Mucosa of descending colon (tissue), 3 donors: ENCODE measurements at regions not wholly inside any gene's neighbourhood (a gene's known extent, or its start where the extent isn't known, plus 50 kb on each side); places are given as distances from the start of the nearest gene placed in this dataset.

Source experiments
- ATAC-seq: fragments of 200-7000 bp; cut with Tn5 transposase; one replicate; pipeline ENCODE4 v1.9.1; 2020; ENCODE audit warnings: mild to moderate bottlenecking, moderate library complexity
- DNase-seq, 3 donors: peaks; one replicate each; pipeline ENCODE4 v3.0.0-alpha.2; 2020
- H3K36me3 ChIP-seq: fragments of 200-600 bp; one replicate; pipeline ENCODE4 v1.8.0; 2021; ENCODE audit warnings: low read depth, mild to moderate bottlenecking
- H3K4me1 ChIP-seq: fragments of 200-600 bp; one replicate; pipeline ENCODE4 v1.8.0; 2021; ENCODE audit warnings: low read depth, mild to moderate bottlenecking
- H3K4me3 ChIP-seq: fragments of 200-600 bp; one replicate; pipeline ENCODE4 v1.8.0; 2021; ENCODE audit warnings: mild to moderate bottlenecking
- H3K9me3 ChIP-seq: fragments of 200-600 bp; one replicate; pipeline ENCODE4 v1.8.0; 2021; ENCODE audit warnings: mild to moderate bottlenecking
- intact Hi-C, 2 donors: fragments of 100-400 bp; cut with DNase I in 1 of 2; cut with micrococcal nuclease in 1 of 2; formaldehyde crosslinking; loops; one replicate each; pipeline versions ENCODE4 v1.11.0 to v1.11.1; 2022; cut with DNase I, micrococcal nuclease
- TF ChIP-seq, protein P1 (sequence below): fragments of 200-600 bp; IDR thresholded peaks from one replicate; pipeline ENCODE4 v1.8.0; 2022; ENCODE audit warnings: antibody characterized with exemption, mild to moderate bottlenecking
- donor health status: DM: no; HTN: no; CAD: no; lungs with moderate emphysema.
- donor health status: DM: no; HTN: no; CAD: no.
- donor health status: DM: no; HTN: yes; CAD: no.

DNA sequence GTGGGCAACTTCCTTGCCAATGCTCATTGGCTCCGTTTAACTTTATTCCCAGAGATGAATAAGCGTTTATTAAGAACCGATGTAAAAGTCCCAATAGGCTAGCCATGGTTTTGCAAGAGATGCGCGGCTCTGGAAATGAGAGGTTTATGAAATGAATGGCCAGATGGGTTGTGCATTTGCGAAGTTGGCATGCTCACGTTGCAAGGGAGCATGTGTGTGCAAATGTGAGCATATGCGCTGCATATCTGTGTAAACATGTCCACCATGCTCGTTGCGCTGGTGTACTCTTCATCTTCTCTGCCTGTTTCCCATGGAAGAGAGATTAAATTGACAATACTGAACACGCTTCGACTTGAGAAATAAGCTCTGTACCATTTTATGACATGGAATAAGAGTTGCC is 848.6 kb upstream of the RBFOX1 start:
- no peak for ATAC-seq
- TF ChIP-seq, protein P1, sequence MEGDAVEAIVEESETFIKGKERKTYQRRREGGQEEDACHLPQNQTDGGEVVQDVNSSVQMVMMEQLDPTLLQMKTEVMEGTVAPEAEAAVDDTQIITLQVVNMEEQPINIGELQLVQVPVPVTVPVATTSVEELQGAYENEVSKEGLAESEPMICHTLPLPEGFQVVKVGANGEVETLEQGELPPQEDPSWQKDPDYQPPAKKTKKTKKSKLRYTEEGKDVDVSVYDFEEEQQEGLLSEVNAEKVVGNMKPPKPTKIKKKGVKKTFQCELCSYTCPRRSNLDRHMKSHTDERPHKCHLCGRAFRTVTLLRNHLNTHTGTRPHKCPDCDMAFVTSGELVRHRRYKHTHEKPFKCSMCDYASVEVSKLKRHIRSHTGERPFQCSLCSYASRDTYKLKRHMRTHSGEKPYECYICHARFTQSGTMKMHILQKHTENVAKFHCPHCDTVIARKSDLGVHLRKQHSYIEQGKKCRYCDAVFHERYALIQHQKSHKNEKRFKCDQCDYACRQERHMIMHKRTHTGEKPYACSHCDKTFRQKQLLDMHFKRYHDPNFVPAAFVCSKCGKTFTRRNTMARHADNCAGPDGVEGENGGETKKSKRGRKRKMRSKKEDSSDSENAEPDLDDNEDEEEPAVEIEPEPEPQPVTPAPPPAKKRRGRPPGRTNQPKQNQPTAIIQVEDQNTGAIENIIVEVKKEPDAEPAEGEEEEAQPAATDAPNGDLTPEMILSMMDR = no peak
- intact Hi-C loops = loop anchor here in 1 of 2 donors (10.0 kb wide), 1 partner anchor 61 kb away; no protein-coding TSS in a partner anchor
- H3K4me3 ChIP-seq = no peak overlapping the region
- no peaks in the 10 kb centered on the region for H3K4me1 ChIP-seq
- DNase-seq = no peak
- H3K9me3 ChIP-seq = no peaks in the 10 kb centered on the region
- no peaks in the 10 kb centered on the region for H3K36me3 ChIP-seq

DNA sequence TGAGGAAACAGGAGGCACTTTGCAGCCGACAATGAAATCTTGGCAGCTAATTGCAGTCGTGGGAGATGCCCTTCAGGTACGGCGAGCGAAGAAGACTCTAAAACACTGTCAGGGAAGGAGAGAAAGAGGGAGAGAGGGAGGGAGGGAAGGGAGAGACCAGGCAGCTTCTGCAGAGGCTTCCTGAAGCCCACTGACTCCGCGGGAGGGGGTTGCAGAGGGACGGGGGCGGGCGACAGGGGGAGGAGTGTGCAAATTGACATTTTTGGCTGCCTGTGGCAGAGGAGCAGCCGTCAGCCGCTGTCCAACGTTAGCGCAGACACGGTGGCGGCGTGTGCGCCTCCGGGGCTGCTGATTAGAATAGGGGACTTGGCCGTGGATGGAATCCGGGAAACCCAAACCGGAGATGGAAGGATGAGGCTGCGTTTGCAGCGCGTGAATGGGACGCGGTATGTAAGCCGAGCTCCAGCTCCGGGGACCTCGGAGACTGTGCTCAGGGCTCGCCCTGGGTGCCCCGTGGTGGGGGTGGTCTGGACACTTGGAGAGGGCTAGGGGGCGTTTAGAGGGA is 849.1 kb upstream of the RBFOX1 start:
- ATAC-seq (peak; percentile 15), DNase-seq (no peak)
- TF ChIP-seq, protein P1 = no peak
- Histone ChIP-seq H3K36me3 (no peaks in the 10 kb centered on the region), H3K9me3 (no peaks in the 10 kb centered on the region), H3K4me1 (no peaks in the 10 kb centered on the region), H3K4me3 (no peak overlapping the region)
- intact Hi-C loops = loop anchor here in 1 of 2 donors (10.0 kb wide), 1 partner anchor 61 kb away; no protein-coding TSS in a partner anchor

DNA sequence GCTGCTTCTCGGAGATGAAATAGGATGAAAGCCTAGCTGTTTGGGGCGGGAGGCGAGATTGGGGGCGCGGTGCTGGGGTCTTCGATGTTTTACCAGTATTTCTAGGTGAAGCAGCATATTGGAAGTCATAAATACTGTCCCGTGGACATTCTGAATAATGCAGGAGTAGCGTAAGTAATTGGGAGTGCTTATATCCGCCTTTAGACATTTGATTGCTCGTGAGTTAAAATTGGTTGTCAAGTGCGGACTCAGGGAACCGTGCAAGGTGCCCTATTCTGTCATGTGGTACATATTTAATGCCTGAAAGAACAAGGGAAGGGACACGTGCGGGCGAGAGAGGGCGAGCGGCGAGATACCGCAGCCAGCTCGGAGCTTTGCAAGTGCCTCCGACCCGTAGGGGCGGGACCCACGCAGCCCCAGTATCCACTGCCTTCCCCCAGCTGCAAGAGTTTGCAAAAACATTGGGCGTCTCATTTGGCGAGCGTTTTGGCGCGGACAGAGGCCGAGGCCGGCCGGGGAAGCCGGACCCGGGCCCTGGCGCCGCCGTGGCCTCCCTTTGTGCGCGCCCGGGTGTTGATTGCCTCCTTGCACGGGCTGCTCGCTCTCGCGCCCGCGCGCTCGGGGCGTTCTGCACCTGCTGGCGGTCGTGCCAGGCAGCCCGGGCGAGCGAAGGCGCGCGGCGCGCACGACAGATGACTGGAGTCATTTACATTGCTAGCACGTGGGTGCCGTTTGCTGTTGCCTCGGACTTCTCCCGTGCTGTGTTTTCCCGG is 849.8 kb upstream of the RBFOX1 start:
- intact Hi-C loops = loop anchor here in 1 of 2 donors (10.0 kb wide), 1 partner anchor 62 kb away; no protein-coding TSS in a partner anchor
- Histone ChIP-seq H3K36me3 (no peaks in the 10 kb centered on the region), H3K4me3 (no peak overlapping the region), H3K4me1 (no peaks in the 10 kb centered on the region), H3K9me3 (no peaks in the 10 kb centered on the region)
- peak; percentile 7 to 36 (median 28) for DNase-seq
- TF ChIP-seq, protein P1 = no peak
- ATAC-seq = peak; percentile 58

DNA sequence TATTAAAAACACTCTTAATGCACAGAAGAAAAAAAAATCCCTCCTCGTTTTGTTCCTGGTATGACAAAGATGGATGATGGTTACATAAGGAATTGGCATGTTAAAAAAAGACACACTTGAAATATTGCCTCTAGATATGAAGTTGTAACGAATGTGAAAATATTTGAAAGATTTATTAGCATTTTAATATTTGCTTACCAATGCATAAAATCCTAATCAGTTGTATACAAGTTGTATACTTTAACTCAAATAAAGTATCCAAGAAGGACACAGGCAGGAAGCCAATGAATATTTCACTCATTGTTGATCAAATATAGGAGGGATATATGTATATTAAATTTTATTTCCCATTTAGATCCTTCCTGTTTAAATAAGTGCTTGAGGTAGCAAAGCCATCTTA is 850.8 kb upstream of the RBFOX1 start:
- Histone ChIP-seq H3K36me3 (no peaks in the 10 kb centered on the region), H3K9me3 (no peaks in the 10 kb centered on the region), H3K4me3 (no peak overlapping the region), H3K4me1 (no peaks in the 10 kb centered on the region)
- DNase-seq (no peak), ATAC-seq (no peak)
- TF ChIP-seq, protein P1 = no peak
- intact Hi-C loops = loop anchor here in 1 of 2 donors (10.0 kb wide), 1 partner anchor 63 kb away; no protein-coding TSS in a partner anchor

DNA sequence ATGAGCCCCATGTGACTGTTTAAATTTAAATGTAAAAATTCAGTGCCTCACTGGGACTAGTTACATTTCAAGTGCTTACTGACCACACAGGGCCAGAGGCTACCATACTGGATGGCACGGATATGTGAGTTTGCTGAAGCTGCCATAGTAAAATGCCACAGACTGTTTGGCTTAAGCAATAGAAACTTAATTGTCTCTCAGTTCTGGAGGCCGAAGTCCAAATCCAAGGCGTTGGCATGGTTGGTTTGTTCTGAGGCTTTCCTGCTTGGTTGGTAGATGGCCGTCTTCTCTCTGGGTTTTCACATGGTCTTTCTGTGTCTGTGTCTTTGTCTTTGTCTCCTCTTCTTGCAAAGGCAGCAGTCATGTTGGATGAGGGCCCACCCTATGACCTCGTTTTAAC is 878.9 kb upstream of the RBFOX1 start:
- TF ChIP-seq, protein P1 = no peak
- H3K4me1 ChIP-seq = no peaks in the 10 kb centered on the region
- DNase-seq = peak in 1 of 3 donors; percentile 2
- H3K4me3 ChIP-seq = no peak overlapping the region
- H3K9me3 ChIP-seq = no peaks in the 10 kb centered on the region
- no peaks in the 10 kb centered on the region for H3K36me3 ChIP-seq
- intact Hi-C loops = no loop called here
- peak; percentile 56 for ATAC-seq
